KMS-11 (cell line): ENCODE measurements at regions not wholly inside any gene's neighbourhood (a gene's known extent, or its start where the extent isn't known, plus 50 kb on each side); places are given as distances from the start of the nearest gene placed in this dataset.

Source experiments
- H2AFZ ChIP-seq: fragments of 200-600 bp; sonication (generic); 2 replicates; pipeline ENCODE4 v1.6.1; 2016; ENCODE audit warnings: antibody characterized with exemption, mixed run types, low read depth
- H3K27ac ChIP-seq: fragments of 200-600 bp; sonication (generic); 2 replicates; pipeline ENCODE4 v1.6.1; 2016; ENCODE audit warnings: mild to moderate bottlenecking, mixed run types
- H3K27me3 ChIP-seq: fragments of 200-600 bp; sonication (generic); 2 replicates; pipeline ENCODE4 v1.6.1; 2017; ENCODE audit warnings: mild to moderate bottlenecking, low read depth, mixed run types, moderate library complexity; ENCODE audit not compliant: insufficient read depth
- H3K36me3 ChIP-seq: fragments of 200-600 bp; sonication (generic); 2 replicates; pipeline ENCODE4 v1.6.1; 2017; ENCODE audit warnings: mild to moderate bottlenecking, mixed run types; ENCODE audit not compliant: insufficient read depth
- H3K4me1 ChIP-seq: fragments of 200-600 bp; sonication (generic); 2 replicates; pipeline ENCODE4 v1.6.1; 2016; ENCODE audit warnings: mild to moderate bottlenecking, low read depth, mixed run types; ENCODE audit not compliant: poor library complexity, severe bottlenecking
- H3K4me2 ChIP-seq: fragments of 200-600 bp; sonication (generic); 2 replicates; pipeline ENCODE4 v1.7.0; 2016; ENCODE audit warnings: mild to moderate bottlenecking, mixed run types
- H3K4me3 ChIP-seq: fragments of 200-600 bp; sonication (generic); IDR thresholded peaks from 2 replicates; pipeline ENCODE4 v1.6.1; 2017; ENCODE audit warnings: low read depth, low read length, mixed read lengths; ENCODE audit not compliant: insufficient read depth
- H3K79me2 ChIP-seq: fragments of 200-600 bp; sonication (generic); 2 replicates; pipeline ENCODE4 v1.6.1; 2016; ENCODE audit warnings: low read depth, mixed run types; ENCODE audit not compliant: insufficient read depth
- H3K9ac ChIP-seq: fragments of 200-600 bp; sonication (generic); 2 replicates; pipeline ENCODE4 v1.6.1; 2016; ENCODE audit warnings: mild to moderate bottlenecking, mixed run types
- H4K20me1 ChIP-seq: fragments of 200-600 bp; sonication (generic); 2 replicates; pipeline ENCODE4 v1.6.1; 2016; ENCODE audit warnings: mild to moderate bottlenecking, mixed run types; ENCODE audit not compliant: insufficient read depth
- CTCF ChIP-seq: fragments of 200-600 bp; sonication (generic); conservative IDR thresholded peaks from 2 replicates; pipeline ENCODE4 v1.6.1; 2017; ENCODE audit warnings: low read depth, mild to moderate bottlenecking, antibody characterized with exemption, low read length, moderate library complexity, mixed read lengths

GRCh38 chr15:77734306-77734705, 101.6 kb upstream of the LINGO1 start:
- H4K20me1 ChIP-seq = no peaks in the 10 kb centered on the region
- no peak overlapping the region for H2AFZ ChIP-seq
- no peak overlapping the region for H3K4me3 ChIP-seq
- no peak overlapping the region for H3K4me2 ChIP-seq
- TF ChIP-seq CTCF = no peak
- no peaks in the 10 kb centered on the region for H3K79me2 ChIP-seq
- H3K27me3 ChIP-seq = peaks cover 87% of the 10 kb centered on the region
- H3K9ac ChIP-seq = no peak overlapping the region
- no peaks in the 10 kb centered on the region for H3K36me3 ChIP-seq
- H3K27ac ChIP-seq = no peak overlapping the region
- H3K4me1 ChIP-seq = no peaks in the 10 kb centered on the region

- no peak overlapping the region for H2AFZ ChIP-seq
- H3K79me2 ChIP-seq = no peaks in the 10 kb centered on the region
- TF ChIP-seq CTCF = no peak
- no peaks in the 10 kb centered on the region for H3K36me3 ChIP-seq
- no peak overlapping the region for H3K27ac ChIP-seq
- no peak overlapping the region for H3K9ac ChIP-seq
- no peak overlapping the region for H3K4me3 ChIP-seq
- peaks cover 87% of the 10 kb centered on the region for H3K27me3 ChIP-seq
- no peaks in the 10 kb centered on the region for H4K20me1 ChIP-seq
- no peak overlapping the region for H3K4me2 ChIP-seq
- no peaks in the 10 kb centered on the region for H3K4me1 ChIP-seq
These were observed 101.0 kb upstream of the LINGO1 start for GRCh38 chr15:77733579-77734300.

GRCh38 chr15:77732514-77733335, 100.0 kb upstream of the LINGO1 start:
- H2AFZ ChIP-seq = no peak overlapping the region
- H4K20me1 ChIP-seq = no peaks in the 10 kb centered on the region
- H3K27ac ChIP-seq = no peak overlapping the region
- no peak overlapping the region for H3K9ac ChIP-seq
- no peak for TF ChIP-seq CTCF
- peaks cover 85% of the 10 kb centered on the region for H3K27me3 ChIP-seq
- H3K4me1 ChIP-seq = no peaks in the 10 kb centered on the region
- H3K36me3 ChIP-seq = no peaks in the 10 kb centered on the region
- no peak overlapping the region for H3K4me3 ChIP-seq
- no peaks in the 10 kb centered on the region for H3K79me2 ChIP-seq
- H3K4me2 ChIP-seq = no peak overlapping the region

- H3K79me2 ChIP-seq = no peaks in the 10 kb centered on the region
- no peaks in the 10 kb centered on the region for H4K20me1 ChIP-seq
- H3K27me3 ChIP-seq = peaks cover 84% of the 10 kb centered on the region
- no peak for TF ChIP-seq CTCF
- no peak overlapping the region for H3K4me3 ChIP-seq
- no peak overlapping the region for H3K27ac ChIP-seq
- no peaks in the 10 kb centered on the region for H3K36me3 ChIP-seq
- H3K9ac ChIP-seq = no peak overlapping the region
- no peak overlapping the region for H3K4me2 ChIP-seq
- no peaks in the 10 kb centered on the region for H3K4me1 ChIP-seq
- no peak overlapping the region for H2AFZ ChIP-seq
These were observed 99.2 kb upstream of the LINGO1 start for GRCh38 chr15:77731945-77732344.
